Dendritic cell treated with granulocyte-macrophage colony-stimulating factor and Interleukin-4, amounts not matched to agents 40 ng/mL and 50 ng/mL, for 4 days (primary cell): ENCODE measurements at regions not wholly inside any gene's neighbourhood (a gene's known extent, or its start where the extent isn't known, plus 50 kb on each side); places are given as distances from the start of the nearest gene placed in this dataset.
"Not testable (repeated sequence)": the region's sequence is repeated elsewhere in the genome, so short reads cannot be mapped to it uniquely, and the experiment has no call there.

Source experiments
- H3K27ac Mint-ChIP-seq: one replicate; pipeline ENCODE4 v1.8.0; 2022; ENCODE audit warnings: mild to moderate bottlenecking, mixed read lengths
- H3K27me3 Mint-ChIP-seq: one replicate; pipeline ENCODE4 v1.8.0; 2022; ENCODE audit warnings: mild to moderate bottlenecking, mixed read lengths
- H3K36me3 Mint-ChIP-seq: one replicate; pipeline ENCODE4 v1.8.0; 2022; ENCODE audit warnings: low read depth, mixed read lengths
- H3K4me1 Mint-ChIP-seq: one replicate; pipeline ENCODE4 v1.8.0; 2022; ENCODE audit warnings: low read depth, mixed read lengths
- H3K4me3 Mint-ChIP-seq: one replicate; pipeline ENCODE4 v1.8.0; 2022; ENCODE audit warnings: mild to moderate bottlenecking, moderate library complexity, mixed read lengths
- H3K9me3 Mint-ChIP-seq: one replicate; pipeline ENCODE4 v1.8.0; 2022; ENCODE audit warnings: mixed read lengths
- intact Hi-C: fragments of 100-400 bp; cut with micrococcal nuclease; formaldehyde crosslinking; loops from one replicate; pipeline ENCODE4 v1.15.0; 2022

- H3K27ac Mint-ChIP-seq, result no peak overlapping the region
- H3K4me3 Mint-ChIP-seq, result no peak overlapping the region
- no peaks in the 10 kb centered on the region for H3K9me3 Mint-ChIP-seq
- H3K4me1 Mint-ChIP-seq, result no peaks in the 10 kb centered on the region
- intact Hi-C loops, result no loop called here
- H3K27me3 Mint-ChIP-seq, result no peaks in the 10 kb centered on the region
- no peaks in the 10 kb centered on the region for H3K36me3 Mint-ChIP-seq
Measured at GRCh38 chr3:152147748-152148147, 121.0 kb upstream of the MBNL1 start.

DNA sequence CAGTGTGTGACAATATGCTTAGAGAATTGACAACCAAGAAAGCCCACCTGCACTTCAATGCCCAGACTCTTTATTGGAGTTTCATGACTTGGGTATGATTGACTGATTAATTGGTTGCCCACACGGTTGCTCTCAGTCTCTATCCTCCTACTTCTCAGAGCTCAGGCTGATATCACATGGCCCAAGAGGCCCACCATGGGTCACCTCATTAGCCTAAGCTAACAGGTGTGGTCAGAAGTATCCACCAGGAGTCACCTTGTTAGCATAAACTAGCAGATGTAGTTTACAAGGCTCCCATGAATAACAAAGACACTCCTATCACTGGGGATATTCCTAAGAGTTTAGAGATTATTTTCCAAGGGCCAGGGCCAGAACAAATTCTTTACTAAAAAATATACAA, 120.2 kb upstream of the MBNL1 start:
- Mint-ChIP-seq H3K4me1 (no peaks in the 10 kb centered on the region), H3K4me3 (no peak overlapping the region), H3K36me3 (no peaks in the 10 kb centered on the region), H3K9me3 (peaks cover 6% of the 10 kb centered on the region), H3K27me3 (no peaks in the 10 kb centered on the region), H3K27ac (no peak overlapping the region)
- intact Hi-C loops, result no loop called here

GRCh38 chr3:152149832-152150231, 118.9 kb upstream of the MBNL1 start:
- Mint-ChIP-seq H3K27me3 (no peaks in the 10 kb centered on the region), H3K4me3 (no peak overlapping the region), H3K9me3 (peaks cover 8% of the 10 kb centered on the region), H3K36me3 (no peaks in the 10 kb centered on the region), H3K4me1 (no peaks in the 10 kb centered on the region), H3K27ac (no peak overlapping the region)
- intact Hi-C loops, result no loop called here

GRCh38 chr3:152151216-152151876, 117.4 kb upstream of the MBNL1 start:
- Mint-ChIP-seq H3K27ac (no peak overlapping the region), H3K27me3 (no peaks in the 10 kb centered on the region)
- intact Hi-C loops, result no loop called here

DNA sequence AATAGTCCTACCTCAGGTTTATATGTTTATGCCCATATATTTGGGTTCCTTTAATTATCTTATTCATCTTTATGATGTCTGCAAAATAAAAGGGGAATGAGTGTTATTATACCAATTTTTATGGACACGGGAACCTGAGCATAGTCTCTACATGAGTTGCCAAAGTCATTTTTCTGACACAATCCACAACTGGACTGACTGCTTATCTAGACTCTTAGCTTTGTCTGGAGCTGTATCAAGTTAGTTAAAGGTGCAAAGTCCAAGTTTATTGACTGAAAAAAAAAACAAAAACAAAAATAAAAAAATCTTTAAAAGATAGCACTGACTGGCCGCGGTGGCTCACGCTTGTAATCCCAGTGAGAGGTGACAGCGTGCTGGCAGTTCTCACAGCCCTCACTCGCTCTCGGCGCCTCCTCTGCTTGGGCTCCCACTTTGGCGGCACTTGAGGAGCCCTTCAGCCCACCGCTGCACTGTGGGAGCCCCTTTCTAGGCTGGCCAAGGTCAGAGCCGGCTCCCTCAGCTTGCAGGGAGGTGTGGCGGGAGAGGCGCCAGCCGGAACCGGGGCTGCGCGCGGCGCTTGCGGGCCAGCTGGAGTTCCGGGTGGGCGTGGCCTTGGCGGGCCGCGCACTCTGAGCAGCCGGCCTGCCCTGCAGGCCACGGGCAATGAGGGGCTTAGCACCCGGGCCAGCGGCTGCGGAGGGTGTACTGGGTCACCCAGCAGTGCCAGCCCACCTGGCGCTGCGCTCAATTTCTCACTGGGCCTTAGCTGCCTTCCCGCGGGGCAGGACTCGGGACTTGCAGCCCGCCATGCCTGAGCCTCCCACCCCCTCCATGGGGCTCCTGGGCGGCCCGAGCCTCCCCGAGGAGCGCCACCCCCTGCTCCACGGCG, 116.6 kb upstream of the MBNL1 start:
- H3K4me3 Mint-ChIP-seq, intact Hi-C loops, H3K27me3 Mint-ChIP-seq, H3K36me3 Mint-ChIP-seq, H3K9me3 Mint-ChIP-seq, H3K4me1 Mint-ChIP-seq, H3K27ac Mint-ChIP-seq: not testable (repeated sequence)

More at GRCh38 chr3:152151216-152151876, 117.4 kb upstream of the MBNL1 start:
- Mint-ChIP-seq H3K36me3 (no peaks in the 10 kb centered on the region), H3K9me3 (peaks cover 8% of the 10 kb centered on the region), H3K4me3 (no peak overlapping the region), H3K4me1 (no peaks in the 10 kb centered on the region)

GRCh38 chr3:152153115-152153514, 115.6 kb upstream of the MBNL1 start:
- H3K4me1 Mint-ChIP-seq, H3K27ac Mint-ChIP-seq: not testable (repeated sequence)

DNA sequence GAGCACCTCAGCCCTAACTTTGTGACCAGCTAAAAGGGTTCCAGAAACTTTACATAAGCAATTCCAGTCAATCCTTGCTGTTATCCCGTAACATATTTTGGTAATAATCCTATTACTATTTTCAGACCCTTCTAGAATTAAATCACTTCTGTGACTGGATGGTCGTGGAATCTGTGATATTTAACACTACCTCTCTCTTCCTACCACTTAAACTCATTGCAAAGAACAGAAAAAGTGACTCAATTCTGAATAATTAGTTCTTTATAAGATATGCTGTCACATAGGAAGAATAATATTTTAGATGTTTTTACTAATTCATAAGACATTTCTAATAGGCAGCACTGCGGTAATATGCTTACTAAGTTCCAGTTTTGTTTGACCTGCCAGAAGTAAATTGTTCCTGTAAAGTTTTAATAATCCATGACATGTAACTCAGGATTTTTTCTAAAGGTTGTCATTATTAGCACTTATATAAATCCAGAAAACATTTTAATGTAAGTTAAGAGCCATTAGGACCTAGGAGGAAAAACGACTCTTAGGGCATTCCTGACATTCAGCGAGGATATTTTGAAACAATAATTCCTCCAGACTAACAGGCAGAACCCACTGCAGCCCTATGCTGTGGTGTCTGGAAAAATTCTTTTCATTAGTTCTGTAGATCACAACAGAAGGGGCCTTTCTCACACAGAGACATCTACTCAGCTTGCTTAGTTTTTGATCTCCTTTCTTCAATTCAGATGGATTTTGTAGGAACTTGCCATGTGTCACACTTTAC, 113.3 kb upstream of the MBNL1 start:
- Mint-ChIP-seq H3K4me3 (no peak overlapping the region), H3K27me3 (no peaks in the 10 kb centered on the region), H3K9me3 (peaks cover 8% of the 10 kb centered on the region), H3K36me3 (no peaks in the 10 kb centered on the region), H3K4me1 (no peaks in the 10 kb centered on the region), H3K27ac (no peak overlapping the region)
- intact Hi-C loops, result no loop called here

More at GRCh38 chr3:152153115-152153514, 115.6 kb upstream of the MBNL1 start:
- H3K9me3 Mint-ChIP-seq, H3K4me3 Mint-ChIP-seq, H3K36me3 Mint-ChIP-seq, H3K27me3 Mint-ChIP-seq, intact Hi-C loops: not testable (repeated sequence)

DNA sequence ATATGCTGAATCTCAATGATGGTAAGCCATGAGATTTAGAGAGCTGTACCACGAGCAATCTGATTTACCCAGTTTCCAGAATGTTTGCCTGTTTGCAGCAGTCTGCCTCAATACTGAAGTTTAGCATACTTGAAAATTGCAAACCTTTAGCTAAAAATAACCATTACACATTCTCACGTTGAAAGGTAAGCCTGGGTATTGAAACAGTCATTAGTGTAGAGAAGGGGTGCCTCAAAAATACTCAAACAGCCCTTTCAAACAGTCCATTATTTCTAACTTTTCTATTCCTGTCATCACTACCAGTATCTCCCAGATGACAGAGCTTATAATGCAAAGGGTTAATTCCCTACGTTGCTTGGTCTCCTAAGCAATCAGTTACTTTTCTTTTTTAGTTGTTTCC, 111.8 kb upstream of the MBNL1 start:
- Mint-ChIP-seq H3K9me3 (peaks cover 8% of the 10 kb centered on the region), H3K4me1 (no peaks in the 10 kb centered on the region), H3K4me3 (no peak overlapping the region), H3K27ac (no peak overlapping the region), H3K36me3 (no peaks in the 10 kb centered on the region), H3K27me3 (no peaks in the 10 kb centered on the region)
- intact Hi-C loops, result no loop called here

DNA sequence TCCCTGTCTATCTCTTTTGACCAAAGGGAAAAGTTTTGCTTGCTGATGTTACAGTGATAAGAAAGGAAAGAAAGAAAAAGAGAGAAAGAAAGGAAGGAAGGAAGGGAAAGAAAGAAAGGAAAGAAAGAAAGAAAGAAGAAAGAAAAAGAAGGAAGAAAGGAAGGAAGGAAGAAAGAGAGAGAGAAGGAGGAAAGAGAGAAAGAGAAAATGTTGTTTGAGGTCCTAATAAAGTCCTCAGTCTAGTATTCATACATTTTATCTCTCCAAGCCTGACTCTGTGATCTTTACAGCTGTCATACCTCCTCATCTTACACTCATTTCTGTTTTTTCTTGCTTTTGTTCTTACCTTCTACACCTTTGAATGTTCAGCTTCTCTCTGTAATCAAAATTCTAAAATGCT, 111.4 kb upstream of the MBNL1 start:
- Mint-ChIP-seq H3K27me3 (no peaks in the 10 kb centered on the region), H3K4me1 (no peaks in the 10 kb centered on the region), H3K27ac (no peak overlapping the region), H3K9me3 (peaks cover 8% of the 10 kb centered on the region), H3K36me3 (no peaks in the 10 kb centered on the region), H3K4me3 (no peak overlapping the region)
- intact Hi-C loops, result no loop called here

GRCh38 chr3:152159328-152159727, 109.4 kb upstream of the MBNL1 start:
- Mint-ChIP-seq H3K27me3 (no peaks in the 10 kb centered on the region), H3K36me3 (no peaks in the 10 kb centered on the region), H3K4me1 (no peaks in the 10 kb centered on the region), H3K27ac (no peak overlapping the region), H3K4me3 (no peak overlapping the region), H3K9me3 (peaks cover 3% of the 10 kb centered on the region)
- intact Hi-C loops, result no loop called here

DNA sequence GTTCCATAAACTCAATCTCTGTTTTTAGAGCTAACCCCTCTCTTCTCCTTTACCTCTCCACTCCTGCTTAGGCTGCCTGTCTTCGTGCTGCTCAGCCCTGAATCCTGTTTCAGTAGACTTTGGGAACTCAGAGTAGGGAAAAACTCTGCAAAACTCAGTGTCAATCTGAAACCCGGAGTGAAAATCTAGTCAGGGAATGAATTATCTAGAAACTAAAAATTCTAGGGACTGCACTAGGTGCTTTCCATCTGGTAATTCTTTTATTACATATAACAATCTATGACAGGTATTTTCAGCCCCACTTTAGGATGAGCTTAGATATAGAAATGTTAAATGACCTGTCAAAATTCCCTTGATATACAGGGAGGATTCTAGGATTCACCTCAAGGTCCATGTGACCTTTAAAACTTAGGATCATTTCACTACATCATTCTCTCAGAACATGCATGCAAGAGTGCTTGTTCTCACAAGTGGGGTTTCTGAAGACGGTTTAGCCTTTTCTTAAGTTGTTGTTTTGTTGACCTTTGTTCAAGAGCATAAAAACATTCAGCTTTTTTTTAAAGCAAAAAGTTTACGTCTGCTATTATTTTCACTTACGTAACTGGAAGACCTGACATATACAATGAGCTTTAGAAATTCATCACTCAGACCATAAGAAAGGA, 108.2 kb upstream of the MBNL1 start:
- no peaks in the 10 kb centered on the region for H3K27me3 Mint-ChIP-seq
- H3K36me3 Mint-ChIP-seq, result no peaks in the 10 kb centered on the region
- intact Hi-C loops, result no loop called here
- H3K9me3 Mint-ChIP-seq, result peaks cover 9% of the 10 kb centered on the region
- H3K4me3 Mint-ChIP-seq, result no peak overlapping the region
- no peak overlapping the region for H3K27ac Mint-ChIP-seq
- no peaks in the 10 kb centered on the region for H3K4me1 Mint-ChIP-seq

- H3K4me1 Mint-ChIP-seq, result peaks cover 18% of the 10 kb centered on the region
- no peaks in the 10 kb centered on the region for H3K27me3 Mint-ChIP-seq
- no peak overlapping the region for H3K4me3 Mint-ChIP-seq
- peaks cover 12% of the 10 kb centered on the region for H3K36me3 Mint-ChIP-seq
- intact Hi-C loops, result no loop called here
- H3K9me3 Mint-ChIP-seq, result no peaks in the 10 kb centered on the region
- no peak overlapping the region for H3K27ac Mint-ChIP-seq
Measured at GRCh38 chr3:152172460-152172859, 96.3 kb upstream of the MBNL1 start.

- H3K4me1 Mint-ChIP-seq, result peaks cover 26% of the 10 kb centered on the region
- H3K27ac Mint-ChIP-seq, result no peak overlapping the region
- no peaks in the 10 kb centered on the region for H3K9me3 Mint-ChIP-seq
- H3K27me3 Mint-ChIP-seq, result no peaks in the 10 kb centered on the region
- no peak overlapping the region for H3K4me3 Mint-ChIP-seq
- intact Hi-C loops, result no loop called here
- peaks cover 12% of the 10 kb centered on the region for H3K36me3 Mint-ChIP-seq
Measured at GRCh38 chr3:152173627-152174026, 95.1 kb upstream of the MBNL1 start.
